GM12878 (cell line): ENCODE measurements at regions not wholly inside any gene's neighbourhood (a gene's known extent, or its start where the extent isn't known, plus 50 kb on each side); places are given as distances from the start of the nearest gene placed in this dataset.

Experiments used
- ATAC-seq: fragments of 200-7000 bp; cut with Tn5 transposase; 3 replicates; pipeline ENCODE4 v1.9.1; 2020; ENCODE audit warnings: mild to moderate bottlenecking, moderate library complexity
- BruUV-seq: library from RNA; stranded (reverse); fragments of 400-500 nt; replicated peaks from 2 replicates; lab custom pipeline; 2021; lab: Mats Ljungman, UMichigan
- CTCF ChIA-PET: fragments of 300-600 bp; sonication (Branson Sonifier 250); formaldehyde crosslinking; extraction: SDS; loops from one replicate; lab custom pipeline; 2021; ENCODE audit warnings: inconsistent platforms; lab: Yijun Ruan, JAX
- POLR2A ChIA-PET: fragments of 350-600 bp; formaldehyde crosslinking; extraction: SDS; loops from one replicate; lab custom pipeline; 2021; ENCODE audit warnings: inconsistent platforms; lab: Charles Lee
- RAD21 ChIA-PET: fragments of 300-600 bp; sonication (Branson Sonifier 250); formaldehyde crosslinking; loops from one replicate; lab custom pipeline; 2023; ENCODE audit warnings: antibody characterized with exemption; ENCODE audit not compliant: unreplicated experiment; lab: Charles Lee
- SMC1A ChIA-PET: fragments of 300-600 bp; sonication (Branson Sonifier 250); formaldehyde crosslinking; loops from one replicate; lab custom pipeline; 2023; ENCODE audit not compliant: unreplicated experiment, uncharacterized antibody; lab: Charles Lee
- DNase-seq: peaks from one replicate; pipeline ENCODE4 v3.0.0-alpha.2; 2011; ENCODE audit warnings: low read depth, low spot score
- FAIRE-seq: peaks from 3 replicates; lab custom pipeline; 2011; peaks lifted over from hg19 to GRCh38; lab: Jason Lieb, UNC
- H2AFZ ChIP-seq: 2 replicates; pipeline ENCODE4 v1.6.0; 2011; ENCODE audit warnings: low read depth, low read length, control low read depth; ENCODE audit not compliant: control insufficient read depth
- H3K27ac ChIP-seq: 2 replicates; pipeline ENCODE4 v1.5.1; 2011; ENCODE audit warnings: control low read depth; ENCODE audit not compliant: control insufficient read depth, insufficient read depth
- H3K27me3 ChIP-seq, 2 experiments: replicated peaks in 1 of 2; 2 replicates each; pipeline versions ENCODE4 v1.6.0 to v1.6.1; 2011; ENCODE audit warnings: low read length in 1 of 2; ENCODE audit not compliant: control insufficient read depth in 2 of 2, insufficient read depth in 2 of 2
- H3K36me3 ChIP-seq, 2 experiments: 2 replicates each; pipeline ENCODE4 v1.5.1; 2011; ENCODE audit warnings: low read length in 1 of 2; ENCODE audit not compliant: control insufficient read depth in 2 of 2, insufficient read depth in 2 of 2
- H3K4me1 ChIP-seq: 2 replicates; pipeline ENCODE4 v1.6.1; 2011; ENCODE audit warnings: mild to moderate bottlenecking, low read length, moderate library complexity, mixed read lengths; ENCODE audit not compliant: control insufficient read depth, insufficient read depth
- H3K4me2 ChIP-seq: 2 replicates; pipeline ENCODE4 v1.6.0; 2011; ENCODE audit warnings: control low read depth; ENCODE audit not compliant: control insufficient read depth, insufficient read depth
- H3K4me3 ChIP-seq: fragments of 200-600 bp; sonication (generic); 2 replicates; pipeline ENCODE4 v1.5.1; 2016
- H3K79me2 ChIP-seq: 2 replicates; pipeline ENCODE4 v1.6.0; 2011; ENCODE audit warnings: low read length; ENCODE audit not compliant: control insufficient read depth, insufficient read depth
- H3K9ac ChIP-seq: 2 replicates; pipeline ENCODE4 v1.8.0; 2011; ENCODE audit warnings: low read length, control low read depth, mixed read lengths; ENCODE audit not compliant: control insufficient read depth, insufficient read depth
- H3K9me3 ChIP-seq: replicated peaks from 3 replicates; pipeline ENCODE4 v1.5.1; 2011; ENCODE audit warnings: mild to moderate bottlenecking, low read length; ENCODE audit not compliant: control insufficient read depth, insufficient read depth
- H4K20me1 ChIP-seq: 2 replicates; pipeline ENCODE4 v1.6.0; 2011; ENCODE audit not compliant: control insufficient read depth, insufficient read depth
- CBX5 ChIP-seq: sonication (generic); IDR thresholded peaks from 2 replicates; pipeline ENCODE4 v1.6.1; 2016; ENCODE audit warnings: low read depth, moderate library complexity, mild to moderate bottlenecking, inconsistent platforms
- CEBPZ ChIP-seq: fragments of 150-350 bp; IDR thresholded peaks from 2 replicates; pipeline ENCODE4 v1.6.1; 2016; ENCODE audit warnings: low read depth, low read length
- CTCF ChIP-seq, 3 experiments: IDR thresholded peaks in 2 of 3; conservative IDR thresholded peaks in 1 of 3; 2 replicates each; pipeline ENCODE4 v1.5.1; 2011; ENCODE audit warnings: low read depth in 3 of 3, low read length in 3 of 3, mild to moderate bottlenecking in 3 of 3, control low read depth in 2 of 3, moderate library complexity in 2 of 3, inconsistent platforms in 1 of 3, mixed read lengths in 1 of 3; ENCODE audit not compliant: control insufficient read depth in 2 of 3, insufficient read depth in 1 of 3; ENCODE audit errors: extremely low read depth in 1 of 3
- HDAC2 ChIP-seq: fragments of 200-600 bp; sonication (generic); IDR thresholded peaks from 2 replicates; pipeline ENCODE4 v1.6.1; 2017
- IKZF2 ChIP-seq, 2 experiments: fragments of 450-650 bp; IDR thresholded peaks; 2 replicates each; pipeline ENCODE4 v1.6.1; 2017; ENCODE audit warnings: mild to moderate bottlenecking in 2 of 2, moderate library complexity in 2 of 2
- IRF4 ChIP-seq: IDR thresholded peaks from 2 replicates; pipeline ENCODE4 v1.6.1; 2011; ENCODE audit warnings: low read depth, low read length
- MTA3 ChIP-seq: IDR thresholded peaks from 2 replicates; pipeline ENCODE4 v1.6.1; 2012; ENCODE audit warnings: low read length, inconsistent platforms, borderline replicate concordance
- NR2C2 ChIP-seq: IDR thresholded peaks from 2 replicates; pipeline ENCODE4 v1.6.1; 2011; ENCODE audit warnings: borderline replicate concordance, low read depth; ENCODE audit not compliant: control insufficient read depth, insufficient read length
- NR2F1 ChIP-seq: fragments of 450-650 bp; conservative IDR thresholded peaks from 2 replicates; pipeline ENCODE4 v1.6.1; 2017; ENCODE audit warnings: mild to moderate bottlenecking
- RAD21 ChIP-seq: IDR thresholded peaks from 2 replicates; pipeline ENCODE4 v1.6.1; 2011; ENCODE audit warnings: mild to moderate bottlenecking, low read depth, low read length, moderate library complexity; ENCODE audit not compliant: insufficient read depth
- SIN3A ChIP-seq: IDR thresholded peaks from 2 replicates; pipeline ENCODE4 v1.6.1; 2012; ENCODE audit warnings: low read depth, low read length, improper control_type of control experiment
- STAT3 ChIP-seq: IDR thresholded peaks from 2 replicates; pipeline ENCODE4 v1.6.1; 2011; ENCODE audit warnings: low read depth, low read length, improper control_type of control experiment
- ZNF687 ChIP-seq: fragments of 450-650 bp; IDR thresholded peaks from 2 replicates; pipeline ENCODE4 v1.6.1; 2017; ENCODE audit warnings: mild to moderate bottlenecking, moderate library complexity
- ZZZ3 ChIP-seq: IDR thresholded peaks from 2 replicates; pipeline ENCODE4 v1.6.1; 2011; ENCODE audit warnings: low read depth; ENCODE audit not compliant: control insufficient read depth, insufficient read length
- WGBS: methylation state at CpG from one replicate; pipeline ENCODE4 v1.1.6; 2016; ENCODE audit warnings: low lambda C conversion rate; ENCODE audit not compliant: insufficient replicate concordance, insufficient coverage; ENCODE audit errors: missing lambda C conversion rate; 5-methylcytosine and 5-hydroxymethylcytosine counted together
- in situ Hi-C: fragments of 300-500 bp; cut with MboI; formaldehyde crosslinking; loops from 9 replicates; pipeline ENCODE4 v1.14.3; 2018; ENCODE audit warnings: mixed read lengths
- intact Hi-C: fragments of 100-400 bp; cut with micrococcal nuclease; formaldehyde crosslinking; loops from one replicate; pipeline ENCODE4 v1.14.2; 2022; ENCODE audit not compliant: unreplicated experiment

- SMC1A ChIA-PET = interaction anchor here (1.0 kb wide), 1 partner anchor 53 kb away, joined by 3 read pairs; no protein-coding TSS in a partner anchor
- no TSS peak for BruUV-seq
- no peak for ATAC-seq
Measured at GRCh38 chr10:128751851-128752250, 625.6 kb upstream of the MKI67 start.

More at GRCh38 chr10:128751851-128752250, 625.6 kb upstream of the MKI67 start:
- H3K4me1 ChIP-seq = no peaks in the 10 kb centered on the region
- intact Hi-C loops = no loop called here
- no peak for TF ChIP-seq CEBPZ
- no peak for TF ChIP-seq NR2F1
- TF ChIP-seq ZZZ3 = no peak
- no peak for TF ChIP-seq RAD21
- no peak for TF ChIP-seq IKZF2 (IDR thresholded peaks at IDR 0.05)
- no peak for TF ChIP-seq STAT3
- no peak for TF ChIP-seq ZNF687
- no peak for TF ChIP-seq HDAC2
- no peak for TF ChIP-seq SIN3A
- no peak for TF ChIP-seq NR2C2
- TF ChIP-seq IRF4 = no peak
- no peak for TF ChIP-seq CTCF (IDR thresholded peaks at IDR 0.05 in 2 of 3, conservative IDR thresholded peaks at IDR 0.05 in 1 of 3; ENCODE audit: control insufficient read depth in 2 of 3, extremely low read depth in 1 of 3, insufficient read depth in 1 of 3, low read depth in 3 of 3, low read length in 3 of 3)
- TF ChIP-seq MTA3 = no peak
- TF ChIP-seq CBX5 = no peak
- TF ChIP-seq, all 136 proteins: peak for 0
- Histone ChIP-seq H3K4me3 (no peak overlapping the region), H3K79me2 (no peaks in the 10 kb centered on the region), H3K36me3 (no peaks in the 10 kb centered on the region), H2AFZ (no peak overlapping the region), H3K9ac (no peak overlapping the region), H4K20me1 (no peaks in the 10 kb centered on the region), H3K4me2 (no peak overlapping the region), H3K27me3 (no peaks in the 10 kb centered on the region), H3K9me3 (no peaks in the 10 kb centered on the region), H3K27ac (no peak overlapping the region)
- WGBS = 23% methylated on average over 3 of the region's 3 CpGs
- FAIRE-seq (no peak), DNase-seq (no peak)
- in situ Hi-C loops = no loop called here
- ChIA-PET RAD21 (no interaction called here), CTCF (no interaction called here), POLR2A (no interaction called here)
